ENCODE measurements at regions not wholly inside any gene's neighbourhood (a gene's known extent, or its start where the extent isn't known, plus 50 kb on each side); places are given as distances from the start of the nearest gene placed in this dataset.
"Not testable (repeated sequence)": the region's sequence is repeated elsewhere in the genome, so short reads cannot be mapped to it uniquely, and the experiment has no call there.

- TF ChIP-seq CTCF (IDR thresholded peaks at IDR 0.05; ENCODE audit: insufficient read depth, low read depth, low read length): no peak
These were observed 75.6 kb upstream of the LYZL2 start for GRCh38 chr10:30705101-30705624.

GRCh38 chr10:30704601-30705100 lies 75.1 kb upstream of the LYZL2 start:
- H3K36me3 ChIP-seq (ENCODE audit: control insufficient read depth, insufficient read depth, low read length); CTCF ChIA-PET; H3K4me3 ChIP-seq (ENCODE audit: low read depth, low read length); DNase-seq (ENCODE audit: low read depth); H3K27me3 ChIP-seq (ENCODE audit: control insufficient read depth, insufficient read depth, low read length); POLR2A ChIA-PET: not testable (repeated sequence)

More at GRCh38 chr10:30705101-30705624, 75.6 kb upstream of the LYZL2 start:
- no peaks in the 10 kb centered on the region; the same call in 1 of the 2 replicates for H3K27me3 ChIP-seq (ENCODE audit: control insufficient read depth, insufficient read depth, low read length)
- no peak for DNase-seq (ENCODE audit: low read depth)
- H3K36me3 ChIP-seq (ENCODE audit: control insufficient read depth, insufficient read depth, low read length): no peaks in the 10 kb centered on the region
- ChIA-PET POLR2A (no interaction called here), CTCF (no interaction called here)
- no peak overlapping the region for H3K4me3 ChIP-seq (ENCODE audit: low read depth, low read length)

- Histone ChIP-seq H3K4me3 (ENCODE audit: low read depth, low read length) (no peak overlapping the region), H3K27me3 (ENCODE audit: control insufficient read depth, insufficient read depth, low read length) (no peaks in the 10 kb centered on the region; the same call in 1 of the 2 replicates), H3K36me3 (ENCODE audit: control insufficient read depth, insufficient read depth, low read length) (no peaks in the 10 kb centered on the region)
- CTCF ChIA-PET: interaction anchor here (1.1 kb wide), 1 partner anchor 12 kb away, joined by 3 read pairs; no protein-coding TSS in a partner anchor
- no peak for DNase-seq (ENCODE audit: low read depth)
- POLR2A ChIA-PET: no interaction called here
- TF ChIP-seq CTCF (IDR thresholded peaks at IDR 0.05; ENCODE audit: insufficient read depth, low read depth, low read length): no peak
These were observed 74.6 kb upstream of the LYZL2 start for GRCh38 chr10:30704026-30704600.

- H3K27me3 ChIP-seq (ENCODE audit: control insufficient read depth, insufficient read depth, low read length); POLR2A ChIA-PET: not testable (repeated sequence)
- CTCF ChIA-PET: interaction anchor here (1.1 to 2.5 kb wide), 2 partner anchors 11 to 16 kb away, joined by 3 to 9 read pairs; no protein-coding TSS in a partner anchor
These were observed 73.9 kb upstream of the LYZL2 start for GRCh38 chr10:30703446-30703845.

GRCh38 chr10:30702860-30703259 lies 73.3 kb upstream of the LYZL2 start:
- Histone ChIP-seq H3K27me3 (ENCODE audit: control insufficient read depth, insufficient read depth, low read length) (no peaks in the 10 kb centered on the region; the same call in 1 of the 2 replicates), H3K36me3 (ENCODE audit: control insufficient read depth, insufficient read depth, low read length) (no peaks in the 10 kb centered on the region), H3K4me3 (ENCODE audit: low read depth, low read length) (no peak overlapping the region)
- CTCF ChIA-PET: interaction anchor here (1.1 to 2.5 kb wide), 2 partner anchors 10 to 15 kb away, joined by 3 to 9 read pairs; no protein-coding TSS in a partner anchor
- no peak for TF ChIP-seq CTCF (IDR thresholded peaks at IDR 0.05; ENCODE audit: insufficient read depth, low read depth, low read length)
- POLR2A ChIA-PET: no interaction called here
- DNase-seq (ENCODE audit: low read depth): no peak

More at GRCh38 chr10:30703446-30703845, 73.9 kb upstream of the LYZL2 start:
- not testable (repeated sequence) for DNase-seq (ENCODE audit: low read depth); H3K4me3 ChIP-seq (ENCODE audit: low read depth, low read length); H3K36me3 ChIP-seq (ENCODE audit: control insufficient read depth, insufficient read depth, low read length)

- no peak for TF ChIP-seq CTCF (IDR thresholded peaks at IDR 0.05; ENCODE audit: insufficient read depth, low read depth, low read length)
- Histone ChIP-seq H3K36me3 (ENCODE audit: control insufficient read depth, insufficient read depth, low read length) (no peaks in the 10 kb centered on the region), H3K4me3 (ENCODE audit: low read depth, low read length) (no peak overlapping the region), H3K27me3 (ENCODE audit: control insufficient read depth, insufficient read depth, low read length) (no peaks in the 10 kb centered on the region; the same call in 1 of the 2 replicates)
- POLR2A ChIA-PET: no interaction called here
- CTCF ChIA-PET: interaction anchor here (0.7 to 2.5 kb wide), 2 partner anchors 14 to 72 kb away, joined by 3 to 9 read pairs; no protein-coding TSS in a partner anchor
- DNase-seq (ENCODE audit: low read depth): no peak
These were observed 72.1 kb upstream of the LYZL2 start for GRCh38 chr10:30701451-30702173.
